Neural cell (in vitro differentiated cells): ENCODE measurements at regions not wholly inside any gene's neighbourhood (a gene's known extent, or its start where the extent isn't known, plus 50 kb on each side); places are given as distances from the start of the nearest gene placed in this dataset.

Experiments used
- H2AFZ ChIP-seq: fragments of 200-600, 300-800 bp; sonication (generic), shearing (Covaris generic); 2 replicates; pipeline ENCODE4 v1.6.0; 2014; ENCODE audit warnings: low read depth, mild to moderate bottlenecking, antibody characterized with exemption, low read length, moderate library complexity
- H3F3A ChIP-seq: fragments of 200-600 bp; shearing (Covaris generic); 2 replicates; pipeline ENCODE4 v1.6.1; 2016; ENCODE audit warnings: mild to moderate bottlenecking, moderate library complexity, mixed read lengths, antibody characterized with exemption, low read length; ENCODE audit not compliant: insufficient read depth, poor library complexity, severe bottlenecking
- H3K27ac ChIP-seq: fragments of 200-600, 300-800 bp; sonication (generic), shearing (Covaris generic); 2 replicates; pipeline ENCODE4 v1.5.1; 2014; ENCODE audit warnings: mild to moderate bottlenecking, low read length, moderate library complexity
- H3K27me3 ChIP-seq: fragments of 300-800, 200-600 bp; sonication (generic), shearing (Covaris generic); 2 replicates; pipeline ENCODE4 v1.6.0; 2014; ENCODE audit warnings: mild to moderate bottlenecking, low read depth, low read length, moderate library complexity; ENCODE audit not compliant: insufficient read depth
- H3K36me3 ChIP-seq: fragments of 300-800, 200-600 bp; sonication (generic), shearing (Covaris generic); 2 replicates; pipeline ENCODE4 v1.5.1; 2014; ENCODE audit warnings: mild to moderate bottlenecking, antibody characterized with exemption, low read length, moderate library complexity; ENCODE audit not compliant: insufficient read depth
- H3K4me2 ChIP-seq: fragments of 300-800, 200-600 bp; sonication (generic), shearing (Covaris generic); 2 replicates; pipeline ENCODE4 v1.6.0; 2014; ENCODE audit warnings: mild to moderate bottlenecking, low read length
- H3K4me3 ChIP-seq: fragments of 300-800, 200-600 bp; sonication (generic), shearing (Covaris generic); 2 replicates; pipeline ENCODE4 v1.5.1; 2014; ENCODE audit warnings: mild to moderate bottlenecking, low read length, moderate library complexity
- H3K79me2 ChIP-seq: fragments of 200-600 bp; shearing (Covaris generic); replicated peaks from 2 replicates; pipeline ENCODE4 v1.6.0; 2014; ENCODE audit warnings: mild to moderate bottlenecking, low read length, moderate library complexity; ENCODE audit not compliant: insufficient read depth
- H3K9ac ChIP-seq: fragments of 300-800, 200-600 bp; sonication (generic), shearing (Covaris generic); 2 replicates; pipeline ENCODE4 v1.6.1; 2016; ENCODE audit warnings: mild to moderate bottlenecking, low read length, mixed read lengths
- H3K9me2 ChIP-seq: fragments of 200-600 bp; shearing (Covaris generic); 2 replicates; pipeline ENCODE4 v1.6.1; 2016; ENCODE audit warnings: mild to moderate bottlenecking, low read length, mixed read lengths; ENCODE audit not compliant: insufficient read depth
- H3K9me3 ChIP-seq: fragments of 200-600, 300-800 bp; sonication (generic), shearing (Covaris generic); 2 replicates; pipeline ENCODE4 v1.6.1; 2016; ENCODE audit warnings: mild to moderate bottlenecking, mixed run types, low read length, moderate library complexity, mixed read lengths
- H4K20me1 ChIP-seq: fragments of 200-600 bp; shearing (Covaris generic); 2 replicates; pipeline ENCODE4 v1.6.1; 2016; ENCODE audit warnings: mild to moderate bottlenecking, mixed run types; ENCODE audit not compliant: insufficient read depth
- CTCF ChIP-seq: fragments of 450-650 bp; IDR thresholded peaks from 2 replicates; pipeline ENCODE4 v1.5.1; 2014; ENCODE audit warnings: antibody characterized with exemption, mild to moderate bottlenecking, moderate library complexity; ENCODE audit not compliant: poor library complexity, severe bottlenecking
- EP300 ChIP-seq: fragments of 450-650 bp; conservative IDR thresholded peaks from 2 replicates; pipeline ENCODE4 v1.6.1; 2014; ENCODE audit warnings: antibody characterized with exemption, mild to moderate bottlenecking, moderate library complexity; ENCODE audit not compliant: poor library complexity, severe bottlenecking
- EZH2 ChIP-seq: fragments of 200-600, 300-800 bp; shearing (Covaris generic), sonication (generic); IDR thresholded peaks from 2 replicates; pipeline ENCODE4 v1.6.1; 2014; ENCODE audit warnings: antibody characterized with exemption, low read length, borderline replicate concordance, mild to moderate bottlenecking; ENCODE audit not compliant: insufficient read depth, poor library complexity, severe bottlenecking
- MXI1 ChIP-seq: fragments of 450-650 bp; conservative IDR thresholded peaks from 2 replicates; pipeline ENCODE4 v1.6.1; 2014; ENCODE audit warnings: antibody characterized with exemption, mild to moderate bottlenecking; ENCODE audit not compliant: poor library complexity, severe bottlenecking
- POLR2AphosphoS5 ChIP-seq: IDR thresholded peaks from 2 replicates; pipeline ENCODE4 v1.6.1; 2012
- RAD21 ChIP-seq: fragments of 450-650 bp; conservative IDR thresholded peaks from 2 replicates; pipeline ENCODE4 v1.6.1; 2014; ENCODE audit warnings: antibody characterized with exemption, mild to moderate bottlenecking, moderate library complexity
- REST ChIP-seq: IDR thresholded peaks from 2 replicates; pipeline ENCODE4 v1.6.1; 2012; ENCODE audit warnings: borderline replicate concordance
- SMC3 ChIP-seq: fragments of 450-650 bp; conservative IDR thresholded peaks from 2 replicates; pipeline ENCODE4 v1.6.1; 2014; ENCODE audit warnings: antibody characterized with exemption, mild to moderate bottlenecking, moderate library complexity; ENCODE audit not compliant: poor library complexity
- TAF1 ChIP-seq: IDR thresholded peaks from 2 replicates; pipeline ENCODE4 v1.6.1; 2012; ENCODE audit warnings: low read depth

- Histone ChIP-seq H2AFZ (no peak overlapping the region), H3K9me2 (no peaks in the 10 kb centered on the region), H3K27ac (no peak overlapping the region), H4K20me1 (no peaks in the 10 kb centered on the region), H3K4me3 (no peak overlapping the region), H3F3A (no peaks in the 10 kb centered on the region), H3K36me3 (no peaks in the 10 kb centered on the region), H3K9me3 (no peaks in the 10 kb centered on the region), H3K4me2 (no peak overlapping the region), H3K79me2 (no peaks in the 10 kb centered on the region), H3K27me3 (no peaks in the 10 kb centered on the region), H3K9ac (no peak overlapping the region)
- no peak for TF ChIP-seq POLR2AphosphoS5
- TF ChIP-seq RAD21: no peak
- no peak for TF ChIP-seq REST
- TF ChIP-seq EP300: no peak
- no peak for TF ChIP-seq TAF1
- TF ChIP-seq EZH2: no peak
- no peak for TF ChIP-seq CTCF
- TF ChIP-seq MXI1: no peak
- TF ChIP-seq SMC3: no peak
These were observed 535.1 kb upstream of the LUZP2 start for GRCh38 chr11:23961503-23962338.

GRCh38 chr11:23973244-23973643 is 523.6 kb upstream of the LUZP2 start:
- H3K27ac ChIP-seq: no peak overlapping the region
- H3F3A ChIP-seq: no peaks in the 10 kb centered on the region
- H3K79me2 ChIP-seq: no peaks in the 10 kb centered on the region
- H2AFZ ChIP-seq: no peak overlapping the region
- H3K4me3 ChIP-seq: no peak overlapping the region
- no peak overlapping the region for H3K9ac ChIP-seq
- TF ChIP-seq MXI1 (no peak), EP300 (no peak), SMC3 (no peak), EZH2 (no peak), REST (no peak), POLR2AphosphoS5 (no peak), TAF1 (no peak), CTCF (no peak), RAD21 (no peak)
- no peaks in the 10 kb centered on the region for H3K36me3 ChIP-seq
- no peaks in the 10 kb centered on the region for H3K9me2 ChIP-seq
- no peaks in the 10 kb centered on the region for H3K9me3 ChIP-seq
- H4K20me1 ChIP-seq: no peaks in the 10 kb centered on the region
- H3K27me3 ChIP-seq: no peaks in the 10 kb centered on the region
- no peak overlapping the region for H3K4me2 ChIP-seq
